IPS-15b (cell line): ENCODE measurements at regions not wholly inside any gene's neighbourhood (a gene's known extent, or its start where the extent isn't known, plus 50 kb on each side); places are given as distances from the start of the nearest gene placed in this dataset.

Source experiments
- H3K27me3 ChIP-seq: one replicate; pipeline ENCODE4 v1.6.1; 2013; ENCODE audit warnings: low read length; ENCODE audit not compliant: control insufficient read depth, insufficient read depth
- H3K36me3 ChIP-seq: one replicate; pipeline ENCODE4 v1.6.1; 2013; ENCODE audit warnings: low read length; ENCODE audit not compliant: control insufficient read depth, insufficient read depth
- H3K4me1 ChIP-seq: one replicate; pipeline ENCODE4 v1.6.1; 2013; ENCODE audit warnings: mild to moderate bottlenecking, low read length; ENCODE audit not compliant: control insufficient read depth, insufficient read depth
- H3K4me3 ChIP-seq: one replicate; pipeline ENCODE4 v1.5.1; 2013; ENCODE audit warnings: low read depth, low read length
- H3K9ac ChIP-seq: one replicate; pipeline ENCODE4 v1.6.1; 2013; ENCODE audit warnings: low read depth, mild to moderate bottlenecking, low read length
- H3K9me3 ChIP-seq: one replicate; pipeline ENCODE4 v1.6.1; 2013; ENCODE audit warnings: mild to moderate bottlenecking, low read length; ENCODE audit not compliant: control insufficient read depth, insufficient read depth

DNA sequence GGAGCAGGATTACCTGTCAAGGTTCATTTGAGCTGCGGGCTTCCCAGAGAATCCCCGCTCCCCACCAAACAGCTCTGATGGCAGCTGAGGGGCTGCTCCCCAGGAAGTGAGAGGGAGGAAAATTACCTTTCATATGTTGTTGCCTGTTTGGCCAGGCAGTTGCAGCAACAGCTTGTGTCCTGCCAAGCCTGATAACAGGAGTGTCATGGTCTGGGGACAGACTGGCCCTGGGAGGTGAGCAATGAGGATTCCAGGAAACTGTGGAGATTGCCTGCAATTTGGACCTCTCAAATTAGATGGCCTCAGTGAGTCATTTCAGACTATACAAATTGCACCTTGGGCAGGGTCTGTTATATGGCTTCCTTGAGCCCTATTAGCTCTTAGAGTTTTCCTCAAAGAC is 189.3 kb downstream of the PTPRU start:
- Histone ChIP-seq H3K9me3 (peaks cover 3% of the 10 kb centered on the region), H3K4me1 (peaks cover 4% of the 10 kb centered on the region), H3K4me3 (no peak overlapping the region), H3K27me3 (no peaks in the 10 kb centered on the region), H3K36me3 (no peaks in the 10 kb centered on the region), H3K9ac (no peak overlapping the region)

- Histone ChIP-seq H3K9ac (no peak overlapping the region), H3K9me3 (no peaks in the 10 kb centered on the region), H3K4me3 (no peak overlapping the region), H3K27me3 (no peaks in the 10 kb centered on the region), H3K4me1 (peaks cover 4% of the 10 kb centered on the region), H3K36me3 (no peaks in the 10 kb centered on the region)
These were observed 187.9 kb downstream of the PTPRU start for GRCh38 chr1:29424266-29424665.

GRCh38 chr1:29420202-29420601 is 183.9 kb downstream of the PTPRU start:
- Histone ChIP-seq H3K9me3 (no peaks in the 10 kb centered on the region), H3K9ac (no peak overlapping the region), H3K4me1 (peaks cover 4% of the 10 kb centered on the region), H3K36me3 (no peaks in the 10 kb centered on the region), H3K4me3 (no peak overlapping the region), H3K27me3 (no peaks in the 10 kb centered on the region)

GRCh38 chr1:29417971-29418370 is 181.6 kb downstream of the PTPRU start:
- H3K4me3 ChIP-seq = no peak overlapping the region
- no peaks in the 10 kb centered on the region for H3K36me3 ChIP-seq
- no peak overlapping the region for H3K9ac ChIP-seq
- no peaks in the 10 kb centered on the region for H3K9me3 ChIP-seq
- H3K27me3 ChIP-seq = no peaks in the 10 kb centered on the region
- H3K4me1 ChIP-seq = no peaks in the 10 kb centered on the region

GRCh38 chr1:29417147-29417858 is 181.0 kb downstream of the PTPRU start:
- no peaks in the 10 kb centered on the region for H3K27me3 ChIP-seq
- H3K36me3 ChIP-seq = no peaks in the 10 kb centered on the region
- no peaks in the 10 kb centered on the region for H3K4me1 ChIP-seq
- H3K9ac ChIP-seq = no peak overlapping the region
- no peaks in the 10 kb centered on the region for H3K9me3 ChIP-seq
- no peak overlapping the region for H3K4me3 ChIP-seq

GRCh38 chr1:29416267-29417146 is 180.2 kb downstream of the PTPRU start:
- Histone ChIP-seq H3K36me3 (no peaks in the 10 kb centered on the region), H3K9ac (no peak overlapping the region), H3K27me3 (no peaks in the 10 kb centered on the region), H3K9me3 (no peaks in the 10 kb centered on the region), H3K4me3 (no peak overlapping the region), H3K4me1 (no peaks in the 10 kb centered on the region)

GRCh38 chr1:29415861-29416260 is 179.5 kb downstream of the PTPRU start:
- Histone ChIP-seq H3K4me3 (no peak overlapping the region), H3K9ac (no peak overlapping the region), H3K9me3 (no peaks in the 10 kb centered on the region), H3K4me1 (no peaks in the 10 kb centered on the region), H3K27me3 (no peaks in the 10 kb centered on the region), H3K36me3 (no peaks in the 10 kb centered on the region)

- Histone ChIP-seq H3K4me3 (no peak overlapping the region), H3K9ac (no peak overlapping the region), H3K27me3 (no peaks in the 10 kb centered on the region), H3K4me1 (no peaks in the 10 kb centered on the region), H3K9me3 (no peaks in the 10 kb centered on the region), H3K36me3 (no peaks in the 10 kb centered on the region)
These were observed 179.0 kb downstream of the PTPRU start for GRCh38 chr1:29415156-29415830.

GRCh38 chr1:29414086-29414485 is 177.8 kb downstream of the PTPRU start:
- Histone ChIP-seq H3K9ac (no peak overlapping the region), H3K36me3 (no peaks in the 10 kb centered on the region), H3K9me3 (no peaks in the 10 kb centered on the region), H3K27me3 (no peaks in the 10 kb centered on the region), H3K4me1 (no peaks in the 10 kb centered on the region), H3K4me3 (no peak overlapping the region)

- Histone ChIP-seq H3K9me3 (no peaks in the 10 kb centered on the region), H3K4me3 (no peak overlapping the region), H3K27me3 (no peaks in the 10 kb centered on the region), H3K36me3 (no peaks in the 10 kb centered on the region), H3K4me1 (no peaks in the 10 kb centered on the region), H3K9ac (no peak overlapping the region)
These were observed 177.3 kb downstream of the PTPRU start for GRCh38 chr1:29413661-29414060.

GRCh38 chr1:29412591-29412990 is 176.3 kb downstream of the PTPRU start:
- no peaks in the 10 kb centered on the region for H3K27me3 ChIP-seq
- no peaks in the 10 kb centered on the region for H3K36me3 ChIP-seq
- no peak overlapping the region for H3K4me3 ChIP-seq
- H3K9me3 ChIP-seq = no peaks in the 10 kb centered on the region
- no peak overlapping the region for H3K9ac ChIP-seq
- no peaks in the 10 kb centered on the region for H3K4me1 ChIP-seq
